ENCODE measurements at regions not wholly inside any gene's neighbourhood (a gene's known extent, or its start where the extent isn't known, plus 50 kb on each side); places are given as distances from the start of the nearest gene placed in this dataset. TPM values are rescaled to one million over a fixed set of nuclear protein-coding genes. Genes with fewer than 3 reads are reported as not detected.

GRCh38 chr4:29459926-29460325, 1260.2 kb upstream of the PCDH7 start:
- no peak for TF ChIP-seq CTCF (conservative IDR thresholded peaks at IDR 0.05)
- no peak overlapping the region for H3K4me3 Mint-ChIP-seq
- no peak overlapping the region for H3K27ac Mint-ChIP-seq
- no peaks in the 10 kb centered on the region for H3K36me3 Mint-ChIP-seq
- no peaks in the 10 kb centered on the region for H3K27me3 Mint-ChIP-seq
- H3K9me3 Mint-ChIP-seq: no peaks in the 10 kb centered on the region
- DNase-seq (ENCODE audit: extremely low spot score, unreplicated experiment): no peak
- H3K4me1 Mint-ChIP-seq (ENCODE audit: unreplicated experiment): no peaks in the 10 kb centered on the region

- TF ChIP-seq CTCF (conservative IDR thresholded peaks at IDR 0.05): no peak
- DNase-seq (ENCODE audit: extremely low spot score, unreplicated experiment): no peak
- H3K27ac Mint-ChIP-seq: no peak overlapping the region
These were observed 1253.0 kb upstream of the PCDH7 start for GRCh38 chr4:29467044-29467717.

More at GRCh38 chr4:29467044-29467717, 1253.0 kb upstream of the PCDH7 start:
- H3K4me1 Mint-ChIP-seq (ENCODE audit: unreplicated experiment): no peaks in the 10 kb centered on the region
- H3K27me3 Mint-ChIP-seq: no peaks in the 10 kb centered on the region
- no peaks in the 10 kb centered on the region for H3K36me3 Mint-ChIP-seq
- no peak overlapping the region for H3K4me3 Mint-ChIP-seq
- no peaks in the 10 kb centered on the region for H3K9me3 Mint-ChIP-seq

Small RNAs in the stretch of these regions (microRNA-seq; reads per million reads assigned to microRNA genes)
- not detected for gene MIR4275

All from type B pancreatic cell (in vitro differentiated cells).